ENCODE measurements at regions not wholly inside any gene's neighbourhood (a gene's known extent, or its start where the extent isn't known, plus 50 kb on each side); places are given as distances from the start of the nearest gene placed in this dataset.

DNA sequence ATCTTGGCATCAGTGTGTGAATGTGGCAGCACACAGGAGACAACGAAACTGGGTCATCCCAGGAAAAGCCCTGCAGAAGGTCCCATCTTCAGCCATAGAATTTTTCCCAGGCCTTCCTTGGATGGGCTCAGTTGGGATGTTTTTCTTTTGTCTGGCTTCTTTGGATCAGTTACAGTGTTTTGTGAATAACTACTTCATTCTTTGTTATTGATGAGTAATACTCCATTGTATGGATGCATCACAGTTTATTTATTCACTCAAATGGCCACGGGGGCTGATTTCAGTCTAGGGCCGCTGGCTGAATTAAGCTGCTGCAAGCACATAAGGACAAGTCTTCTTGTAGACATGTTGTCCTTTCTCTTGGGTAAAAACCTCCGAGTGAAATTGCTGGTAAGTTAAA lies 81.3 kb upstream of the CD93 start:
- no peak for DNase-seq (ENCODE audit: low spot score)

DNA sequence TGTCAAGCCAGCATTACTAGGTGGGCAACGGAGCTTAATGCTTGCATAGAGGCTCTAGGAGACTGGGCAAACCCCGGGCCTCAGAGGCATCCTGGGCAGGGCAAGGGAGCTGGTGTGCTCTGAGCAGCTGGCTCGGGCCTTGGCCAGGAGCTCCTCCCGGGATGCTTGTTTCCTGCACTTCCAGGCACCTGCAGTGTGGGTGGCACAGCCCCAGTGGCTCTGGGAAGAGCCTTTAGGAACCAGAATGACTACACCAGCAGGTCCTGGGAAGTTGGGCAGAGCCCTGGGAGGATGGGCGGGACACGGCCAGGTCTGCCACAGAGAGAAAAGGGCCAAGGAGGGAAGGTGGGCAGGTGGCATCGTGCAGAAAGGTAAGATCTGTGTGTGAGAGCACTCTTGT lies 80.4 kb upstream of the CD93 start:
- no peak for DNase-seq (ENCODE audit: low spot score)

DNA sequence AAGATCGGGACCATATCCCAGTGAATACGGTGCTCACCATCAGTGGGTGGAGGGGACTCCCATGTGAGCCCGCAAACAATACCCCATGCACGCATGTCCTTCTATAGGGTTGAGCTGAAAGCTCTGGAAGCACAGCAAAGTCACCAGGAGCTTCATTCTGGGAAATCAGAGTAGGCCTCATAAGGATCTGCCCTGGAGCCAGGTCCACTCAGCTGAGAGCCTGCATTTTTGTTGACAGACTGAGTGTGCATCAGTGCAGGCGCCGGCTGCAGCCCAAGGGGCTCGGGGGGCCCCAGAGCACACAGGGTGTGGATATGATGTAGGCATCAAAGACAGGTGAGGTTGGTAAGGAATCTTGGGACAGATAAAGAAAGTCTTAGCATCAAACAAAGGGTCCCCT lies 79.8 kb upstream of the CD93 start:
- no peak for DNase-seq (ENCODE audit: low spot score)

DNA sequence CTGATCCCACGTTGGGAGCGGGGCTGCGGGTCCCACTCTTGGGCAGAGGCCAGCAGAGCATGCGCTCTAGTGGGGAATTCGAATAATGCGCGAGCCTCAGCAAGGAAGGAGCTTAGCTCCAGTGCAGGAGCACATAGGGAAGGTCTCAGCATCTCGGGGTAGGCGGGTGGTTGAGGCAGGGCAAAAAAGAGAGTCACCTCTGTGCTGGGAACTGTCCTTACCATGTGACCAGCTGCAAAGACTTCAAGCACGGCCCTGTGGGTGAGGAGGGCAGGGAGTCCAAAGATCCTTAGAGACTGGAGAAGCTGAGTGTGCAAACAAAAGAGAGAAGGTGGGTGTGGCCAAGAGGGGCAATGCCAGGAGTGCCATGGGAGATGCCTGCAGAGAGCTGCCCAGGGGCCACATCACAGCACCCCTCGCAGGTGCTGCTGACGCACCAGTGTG lies 79.2 kb upstream of the CD93 start:
- no peak for DNase-seq (ENCODE audit: low spot score)

DNA sequence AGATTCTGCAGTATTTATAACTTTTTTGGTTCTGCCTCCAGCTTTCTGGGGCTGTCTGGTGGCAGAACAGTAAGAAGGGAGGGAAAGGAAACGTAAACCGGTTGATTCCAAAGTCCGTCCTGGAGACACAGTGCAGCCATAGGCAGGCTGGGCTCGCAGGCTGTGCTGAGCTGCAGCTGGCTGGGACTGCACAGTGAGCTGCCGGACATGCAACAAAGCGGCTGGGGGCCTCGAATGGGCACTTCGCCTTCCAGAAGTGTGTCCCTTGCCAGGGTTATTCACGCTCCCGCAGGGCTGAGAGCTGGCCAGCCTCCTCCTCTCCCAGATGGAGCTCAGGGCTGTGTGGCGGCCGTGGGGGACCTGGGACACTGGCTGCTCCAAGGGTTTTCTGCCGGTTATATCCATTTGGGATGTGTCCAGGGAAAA lies 78.1 kb upstream of the CD93 start:
- no peak for DNase-seq (ENCODE audit: low spot score)

DNA sequence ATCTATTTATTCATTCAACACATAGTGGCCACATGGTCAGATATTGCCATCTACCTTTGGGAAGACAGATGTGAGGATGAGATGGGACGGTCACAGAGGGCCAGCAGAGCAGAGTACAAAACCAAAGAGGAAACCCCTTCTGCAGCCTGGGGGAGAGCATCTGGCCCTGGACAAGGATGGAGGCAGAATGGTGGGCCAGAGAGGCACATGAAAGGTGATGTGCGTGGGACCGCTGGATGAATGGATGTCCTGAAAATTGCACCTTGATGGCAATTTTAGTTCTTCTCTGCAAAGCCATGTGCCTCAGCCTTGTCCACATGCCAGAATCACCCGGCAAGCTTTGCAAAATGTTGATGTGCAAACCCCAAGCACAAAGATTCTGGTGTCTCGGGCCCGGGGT lies 77.4 kb upstream of the CD93 start:
- DNase-seq (ENCODE audit: low spot score): no peak

DNA sequence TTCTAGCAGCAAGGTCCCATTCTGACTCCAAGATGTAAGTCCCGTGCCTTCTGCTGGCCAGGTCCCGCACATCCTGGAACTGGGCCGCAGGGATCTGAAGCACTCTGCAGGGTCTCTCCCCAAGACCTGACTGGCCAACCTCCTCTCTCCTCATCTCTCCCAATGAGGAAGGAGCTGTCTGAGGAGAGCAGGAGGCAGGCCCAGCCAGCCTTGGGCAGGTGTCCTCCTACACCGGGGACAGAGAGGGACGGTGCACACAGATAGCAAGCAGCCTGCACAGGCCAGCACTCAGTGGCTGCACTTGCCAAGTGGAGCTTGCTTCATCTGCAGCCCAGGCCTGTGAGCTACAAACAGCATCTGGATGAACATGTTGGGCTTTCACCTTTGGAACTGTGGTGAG lies 76.8 kb upstream of the CD93 start:
- DNase-seq (ENCODE audit: low spot score): no peak

DNA sequence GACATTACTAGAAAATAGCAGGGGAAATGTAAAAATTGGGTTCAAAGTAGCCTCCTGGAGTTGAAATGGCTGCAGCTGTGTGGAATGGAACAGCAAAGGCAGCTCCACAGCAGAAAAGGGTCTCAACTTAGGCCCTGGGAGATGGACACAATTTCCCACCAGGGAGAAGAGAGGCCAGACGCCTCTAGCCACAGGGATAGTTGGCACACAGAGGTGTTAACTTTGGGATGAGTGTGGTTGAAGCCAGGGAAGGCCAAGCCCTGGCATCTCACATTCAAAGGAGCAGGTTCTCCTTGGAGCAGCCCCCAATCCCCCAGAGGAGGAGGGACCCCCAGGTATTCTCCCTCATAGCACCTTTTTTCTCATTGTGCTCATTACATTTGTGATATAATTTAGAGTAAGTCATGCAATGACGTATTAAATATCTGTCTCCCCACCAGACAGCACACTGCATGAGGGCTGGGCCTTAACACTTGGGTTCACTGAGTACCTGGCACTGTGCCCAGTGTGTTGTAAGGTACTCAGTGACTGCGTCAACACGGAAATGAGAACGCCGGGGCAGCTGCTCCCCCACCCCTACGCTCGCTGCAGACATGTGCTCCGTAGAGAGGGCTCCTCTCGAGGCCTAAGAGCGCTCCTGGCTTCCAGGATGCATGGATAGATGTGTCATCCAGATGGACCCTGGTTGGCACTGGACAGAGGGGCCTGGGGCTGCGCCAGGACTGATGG lies 76.0 kb upstream of the CD93 start:
- DNase-seq (ENCODE audit: low spot score): no peak

DNA sequence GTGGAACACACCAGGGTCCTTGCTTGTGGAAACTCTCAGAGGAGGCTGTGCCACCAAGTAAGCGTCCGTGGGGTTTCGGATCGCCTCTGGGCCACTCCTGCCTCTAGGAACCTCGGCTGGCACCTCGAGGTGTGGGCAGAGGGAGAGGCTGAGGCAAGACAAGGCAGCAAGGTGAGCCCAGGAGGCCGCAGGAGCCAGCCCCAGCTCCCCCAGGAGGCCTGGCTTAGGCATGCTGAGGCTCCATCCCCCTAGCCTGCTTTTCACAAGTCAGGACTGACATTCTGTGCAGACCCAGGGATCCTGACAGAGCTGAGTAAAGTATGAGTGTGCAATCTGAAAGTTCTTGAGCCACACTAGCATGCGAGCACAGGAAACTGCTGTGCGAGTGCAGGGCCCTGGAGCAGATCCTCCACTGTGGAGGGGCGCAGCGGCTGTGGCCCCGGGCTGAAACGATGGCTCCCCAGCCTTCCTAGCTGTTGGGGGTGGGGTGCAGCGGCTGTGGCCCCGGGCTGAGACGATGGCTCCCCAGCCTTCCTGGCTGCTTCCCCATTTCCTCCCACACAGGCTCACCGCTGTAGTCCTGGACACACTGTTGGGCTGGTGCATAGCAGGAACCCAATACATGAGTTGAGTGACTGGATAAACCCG lies 75.2 kb upstream of the CD93 start:
- DNase-seq (ENCODE audit: low spot score): no peak

DNA sequence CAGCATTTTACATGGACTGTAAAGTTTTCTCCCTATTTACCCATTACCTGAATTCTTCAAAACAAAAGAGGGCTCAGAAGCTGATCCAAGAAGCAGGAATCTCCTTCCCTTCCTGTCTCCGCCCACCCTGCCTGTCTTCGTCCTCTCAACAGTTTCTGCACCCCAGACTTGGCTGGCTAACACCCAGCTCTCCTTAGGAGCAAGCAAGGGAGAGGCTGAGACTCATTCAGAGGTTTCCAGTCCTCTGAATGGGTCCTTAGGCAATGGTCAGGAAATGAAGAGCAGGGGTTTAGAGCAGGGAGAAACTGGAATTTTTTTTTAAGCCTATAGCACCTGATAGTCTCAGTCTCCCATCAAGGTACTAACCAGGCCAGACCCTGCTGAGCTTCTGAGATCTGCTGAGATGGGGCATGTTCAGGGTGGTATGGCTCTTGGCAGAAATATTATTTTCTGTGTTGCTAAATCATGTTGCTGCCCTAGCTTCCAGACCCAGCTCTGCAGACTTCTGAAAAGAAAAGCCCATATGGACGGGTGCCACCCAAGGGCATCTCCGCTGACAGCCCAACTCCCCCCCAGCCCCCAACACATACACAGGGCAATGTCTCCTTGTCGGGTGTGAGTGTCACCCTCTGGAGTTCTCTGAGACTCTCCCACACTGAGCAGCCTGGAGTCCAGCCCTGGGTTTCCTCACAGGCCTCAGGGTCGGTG lies 74.6 kb upstream of the CD93 start:
- DNase-seq (ENCODE audit: low spot score): no peak

DNA sequence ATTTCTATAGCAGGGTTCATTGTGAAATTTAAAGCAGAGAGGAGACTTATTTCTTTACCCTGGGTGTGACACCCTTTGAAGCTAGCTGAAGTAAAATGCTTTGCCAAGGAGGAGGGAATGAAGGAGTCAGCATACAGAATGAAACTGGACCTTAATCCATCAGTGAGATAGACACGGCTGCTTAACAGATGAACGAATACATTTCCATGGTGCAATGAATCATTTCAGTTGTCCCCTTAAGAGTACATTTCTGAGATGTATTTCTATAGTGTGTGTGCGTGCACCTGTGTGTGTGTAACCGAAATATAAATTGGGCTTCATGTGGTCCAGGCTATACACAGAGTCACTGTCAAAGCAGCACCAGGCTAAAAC lies 73.8 kb upstream of the CD93 start:
- DNase-seq (ENCODE audit: low spot score): no peak

DNA sequence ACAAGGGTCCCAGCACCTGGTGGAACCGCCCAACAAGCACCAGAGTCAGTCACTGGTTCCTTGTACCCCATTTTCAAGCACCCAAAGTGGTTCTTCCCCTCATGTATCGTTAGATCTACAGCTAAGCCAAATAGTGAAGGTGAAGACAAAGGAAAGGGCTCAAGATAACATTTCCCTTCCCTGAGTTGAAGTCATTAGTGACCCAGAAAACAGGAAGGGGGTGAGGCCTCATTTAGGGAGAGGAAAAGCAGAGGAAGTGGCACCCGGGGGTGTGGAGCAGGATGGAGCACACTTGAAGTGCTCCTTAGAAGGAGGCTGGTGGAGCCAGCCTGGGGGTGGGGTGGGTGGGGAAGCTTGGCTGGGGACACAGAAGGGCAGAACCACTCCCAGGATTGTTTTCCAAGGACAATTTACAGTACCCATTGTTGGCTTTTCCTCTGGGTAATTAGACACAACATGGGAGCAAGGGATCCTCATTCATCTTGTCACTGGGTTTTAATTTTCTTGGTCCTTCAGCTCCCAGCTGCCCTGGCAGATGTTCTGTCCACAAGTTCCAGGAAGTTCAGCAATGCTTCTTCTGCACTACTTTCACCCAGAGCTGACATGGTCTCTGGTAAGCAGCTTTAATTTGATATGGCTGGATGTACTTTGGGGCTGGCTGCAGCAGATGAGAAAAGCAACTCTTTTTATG lies 73.3 kb upstream of the CD93 start:
- DNase-seq (ENCODE audit: low spot score): no peak

DNA sequence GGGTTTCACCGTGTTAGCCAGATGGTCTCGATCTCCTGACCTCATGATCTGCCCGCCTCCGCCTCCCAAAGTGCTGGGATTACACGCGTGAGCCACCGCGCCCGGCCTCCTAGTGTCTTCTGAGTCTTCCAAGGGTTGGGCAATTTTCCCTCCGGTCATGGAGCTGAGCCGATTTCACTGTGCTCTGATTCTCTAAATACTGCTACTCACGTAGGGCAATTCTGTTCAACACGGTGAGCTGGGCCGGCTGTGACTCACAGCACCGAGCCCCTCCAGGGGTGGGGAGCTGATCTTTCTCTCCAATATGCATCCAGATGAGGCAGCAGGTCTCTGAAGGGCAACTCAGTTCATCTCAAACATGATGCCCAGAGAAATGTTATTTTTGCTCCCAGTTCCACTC lies 71.6 kb upstream of the CD93 start:
- no peak for DNase-seq (ENCODE audit: low spot score)

DNA sequence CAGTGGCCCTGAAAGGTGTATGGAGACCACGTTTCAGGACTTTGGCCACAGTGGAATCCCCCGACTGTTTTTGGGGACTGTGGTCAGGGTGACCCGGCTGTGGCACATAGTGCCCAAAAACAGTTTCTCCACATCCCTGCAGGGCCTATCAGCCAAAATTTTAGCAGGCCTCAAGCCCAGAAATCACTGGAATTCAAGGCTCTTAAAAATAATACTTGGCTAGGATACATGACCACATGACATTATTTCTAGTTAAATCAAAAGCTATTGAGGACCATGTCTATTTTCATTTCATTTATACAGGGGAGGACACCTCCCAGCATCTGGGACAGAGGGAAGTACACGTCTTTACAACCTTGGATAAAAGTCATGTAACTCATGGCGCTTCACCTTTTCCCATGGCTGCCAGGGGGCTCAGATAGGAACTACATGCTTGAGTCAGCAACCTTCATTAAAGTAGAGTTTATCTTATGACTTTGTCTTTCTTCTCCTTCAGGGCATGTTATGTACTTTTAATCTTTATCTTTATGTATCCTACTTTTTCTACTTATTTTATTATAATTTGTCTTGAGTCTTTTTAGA lies 70.8 kb upstream of the CD93 start:
- no peak for DNase-seq (ENCODE audit: low spot score)

DNA sequence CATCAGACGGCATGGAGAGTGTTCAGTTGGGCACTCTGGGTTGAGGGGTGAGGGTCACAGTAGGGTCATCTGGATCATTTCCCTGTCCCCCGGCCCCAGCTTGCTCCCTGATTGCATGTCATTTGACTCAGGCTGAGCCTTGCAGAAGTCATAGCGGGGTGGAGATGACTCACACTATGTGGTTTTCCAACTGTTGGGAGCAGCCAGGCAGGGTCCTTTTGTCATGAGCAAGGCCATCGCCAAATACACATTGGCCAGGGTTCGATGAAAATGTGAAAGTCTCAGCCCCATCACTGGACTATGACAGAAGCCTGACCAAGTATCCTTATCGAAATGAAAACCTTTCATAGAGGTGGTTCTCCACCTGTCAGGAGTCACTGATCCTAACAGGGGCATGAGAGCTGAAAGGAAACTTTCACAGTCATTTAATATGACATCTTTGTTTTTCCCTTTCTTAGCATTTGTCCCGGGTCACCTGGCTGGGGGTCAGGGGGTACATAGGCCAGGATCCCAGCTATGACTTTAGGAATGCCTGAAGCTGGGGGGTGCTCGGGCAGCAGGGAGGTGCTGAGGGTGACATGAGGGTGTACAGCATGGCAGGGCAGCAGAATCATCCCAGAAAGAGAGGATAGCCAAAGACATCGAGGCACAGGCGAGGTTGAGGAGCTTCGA lies 70.2 kb upstream of the CD93 start:
- no peak for DNase-seq (ENCODE audit: low spot score)

DNA sequence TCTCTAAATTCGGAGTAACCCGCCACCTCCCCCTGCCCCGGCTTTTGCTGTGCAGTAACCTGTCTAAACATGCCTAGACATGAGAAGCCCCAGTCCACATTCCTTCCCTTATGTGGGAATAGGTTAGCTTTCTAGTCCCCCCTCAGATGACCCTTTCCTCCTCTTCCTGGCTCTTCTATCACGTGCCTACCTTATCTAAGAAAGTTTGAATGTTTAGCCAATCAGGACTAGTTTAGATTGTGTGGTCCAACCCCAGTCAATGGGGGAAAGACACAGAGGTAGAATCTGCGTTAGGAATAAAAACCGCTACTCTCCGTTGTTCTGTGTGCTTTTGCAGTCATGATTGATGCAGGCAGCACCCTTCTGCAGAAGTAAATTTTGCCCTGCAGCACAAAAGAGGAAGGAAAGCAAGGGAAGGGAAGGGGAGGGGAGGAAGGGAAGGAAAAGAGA lies 69.0 kb upstream of the CD93 start:
- no peak for DNase-seq (ENCODE audit: low spot score)

DNA sequence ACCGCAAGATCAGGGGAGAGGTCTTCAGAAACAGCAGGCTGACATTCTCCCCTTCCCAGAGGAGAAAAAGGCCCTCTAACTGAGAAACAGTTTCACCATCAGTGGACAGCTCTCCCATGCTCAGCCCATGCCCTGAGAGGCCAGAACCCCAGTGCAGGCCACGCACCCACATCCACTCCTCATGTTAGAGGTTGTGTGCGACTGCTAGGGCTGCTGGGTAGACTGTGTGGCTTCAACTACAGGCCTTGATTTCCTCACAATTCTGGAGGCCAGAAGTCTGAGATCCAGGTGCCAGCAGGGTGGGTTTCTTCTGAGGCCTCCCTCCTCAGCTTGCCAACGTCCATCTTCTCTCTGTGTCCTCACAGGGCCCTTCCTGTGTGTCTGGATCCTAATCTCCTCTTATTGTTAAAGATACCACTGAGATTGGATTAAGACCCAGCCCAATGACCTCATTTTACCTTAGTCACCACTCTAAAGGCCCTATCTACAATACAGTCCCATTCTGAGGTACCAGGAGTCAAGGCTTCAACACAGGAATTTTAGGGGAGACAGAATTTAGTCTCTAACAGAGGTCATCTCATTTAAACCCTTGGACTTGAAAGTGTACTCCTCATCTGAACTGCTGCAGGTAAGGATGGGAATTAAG lies 67.7 kb upstream of the CD93 start:
- no peak for DNase-seq (ENCODE audit: low spot score)

DNA sequence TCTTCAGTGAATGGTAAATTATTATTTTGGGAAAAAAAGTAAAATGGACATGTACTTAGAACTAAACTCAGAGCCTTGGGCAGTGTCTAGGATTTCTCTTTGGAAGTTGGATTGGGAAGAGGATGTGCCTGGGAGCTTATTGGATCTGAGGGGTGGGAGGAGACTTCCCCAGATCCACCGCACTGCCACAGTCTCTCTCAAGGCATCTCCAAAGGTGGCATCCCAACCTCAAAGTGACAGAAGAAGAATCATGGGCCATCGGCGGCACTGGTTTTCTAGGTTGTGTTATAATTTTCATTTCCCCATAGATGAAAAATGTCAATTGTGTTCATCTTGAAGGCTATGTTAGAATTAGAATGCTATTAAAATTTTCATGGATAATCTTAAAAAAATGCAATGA lies 66.8 kb upstream of the CD93 start:
- no peak for DNase-seq (ENCODE audit: low spot score)

DNA sequence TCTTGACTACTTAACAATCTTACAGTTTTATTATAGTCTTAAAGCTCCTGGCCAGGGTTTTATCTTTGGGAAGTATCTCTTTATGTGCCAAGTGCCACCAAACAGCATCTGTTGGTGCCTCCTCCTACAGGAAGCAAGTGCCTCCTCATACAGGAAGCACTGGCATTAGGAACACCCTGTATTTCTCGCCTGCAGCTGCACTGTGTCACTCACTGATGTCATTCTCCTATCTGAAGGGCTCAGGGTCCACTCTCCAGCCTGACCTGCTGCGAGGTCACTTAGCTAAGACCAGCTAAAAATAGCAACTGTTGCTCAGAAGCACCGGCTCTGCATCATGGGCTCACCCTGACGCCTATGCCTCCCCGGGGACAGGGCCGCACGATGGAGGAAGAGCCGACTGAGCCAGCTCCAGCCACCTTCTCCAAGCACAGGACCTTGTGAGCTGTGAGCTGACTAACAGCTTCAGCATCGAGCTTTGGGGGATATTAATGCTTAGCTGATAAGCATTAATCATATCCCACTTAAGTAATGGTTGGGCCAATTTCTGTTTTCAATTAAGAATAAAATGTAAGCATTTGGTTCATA lies 66.3 kb upstream of the CD93 start:
- DNase-seq (ENCODE audit: low spot score): no peak

DNA sequence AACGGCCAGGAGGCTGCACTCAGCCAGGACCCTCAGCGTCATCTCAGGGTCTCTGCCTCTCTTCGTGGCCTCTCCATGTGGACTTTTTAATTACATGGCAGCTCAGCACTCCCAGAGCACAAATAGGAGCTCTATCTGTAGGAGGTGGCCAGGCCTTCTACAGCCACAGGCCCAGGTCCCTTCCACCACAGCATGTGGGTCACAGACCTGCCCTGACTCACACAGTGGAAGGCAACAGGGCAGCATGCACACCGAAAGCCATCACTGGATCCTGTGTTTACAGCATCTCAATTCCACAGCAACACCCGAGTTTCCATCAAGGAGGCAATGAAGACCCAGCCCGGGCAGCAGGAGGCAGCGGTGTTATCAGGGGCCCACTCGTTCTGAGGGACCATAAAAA lies 65.8 kb upstream of the CD93 start:
- DNase-seq (ENCODE audit: low spot score): no peak
